Trophoblast cell (in vitro differentiated cells and primary cell): ENCODE measurements at regions not wholly inside any gene's neighbourhood (a gene's known extent, or its start where the extent isn't known, plus 50 kb on each side); places are given as distances from the start of the nearest gene placed in this dataset.

Experiments
- DNase-seq, 2 donors: peaks; one replicate each; pipeline ENCODE4 v3.0.0-alpha.2; 2016
- H2AFZ ChIP-seq: 2 replicates; pipeline ENCODE4 v1.6.1; 2013; ENCODE audit warnings: low read length, moderate library complexity, mild to moderate bottlenecking; ENCODE audit not compliant: insufficient read depth, poor library complexity
- H2AK5ac ChIP-seq: 2 replicates; pipeline ENCODE4 v1.6.1; 2013; ENCODE audit warnings: mild to moderate bottlenecking, low read length
- H2BK120ac ChIP-seq: 2 replicates; pipeline ENCODE4 v1.6.1; 2013; ENCODE audit warnings: low read length, mild to moderate bottlenecking, moderate library complexity; ENCODE audit not compliant: insufficient read depth, poor library complexity
- H2BK12ac ChIP-seq: 2 replicates; pipeline ENCODE4 v1.6.1; 2013; ENCODE audit warnings: mild to moderate bottlenecking, low read length, moderate library complexity
- H2BK5ac ChIP-seq: 2 replicates; pipeline ENCODE4 v1.6.1; 2013; ENCODE audit warnings: low read length, low read depth, moderate library complexity, mild to moderate bottlenecking; ENCODE audit not compliant: poor library complexity
- H3K14ac ChIP-seq: 2 replicates; pipeline ENCODE4 v1.6.1; 2013; ENCODE audit warnings: mild to moderate bottlenecking, low read length
- H3K18ac ChIP-seq: 2 replicates; pipeline ENCODE4 v1.6.1; 2013; ENCODE audit warnings: mild to moderate bottlenecking, low read length
- H3K23ac ChIP-seq: 2 replicates; pipeline ENCODE4 v1.6.1; 2013; ENCODE audit warnings: low read length
- H3K27ac ChIP-seq: 2 replicates; pipeline ENCODE4 v1.5.1; 2013; ENCODE audit warnings: low read depth, mild to moderate bottlenecking, inconsistent platforms, low read length, moderate library complexity
- H3K27me3 ChIP-seq: 2 replicates; pipeline ENCODE4 v1.6.1; 2013; ENCODE audit warnings: inconsistent platforms, mild to moderate bottlenecking, low read length, moderate library complexity; ENCODE audit not compliant: insufficient read depth
- H3K36me3 ChIP-seq, 2 experiments: 1 replicate in 1 of 2; 2 replicates in 1 of 2; pipeline ENCODE4 v1.6.1; 2013; ENCODE audit warnings: low read length in 2 of 2, mild to moderate bottlenecking in 2 of 2, moderate library complexity in 1 of 2; ENCODE audit not compliant: insufficient read depth in 2 of 2, control insufficient read depth in 1 of 2
- H3K4ac ChIP-seq: 2 replicates; pipeline ENCODE4 v1.6.1; 2013; ENCODE audit warnings: low read depth, mild to moderate bottlenecking, low read length, moderate library complexity
- H3K4me1 ChIP-seq, 2 experiments: 1 replicate in 1 of 2; 2 replicates in 1 of 2; pipeline ENCODE4 v1.6.1; 2013; ENCODE audit warnings: low read length in 2 of 2, mild to moderate bottlenecking in 2 of 2, moderate library complexity in 1 of 2; ENCODE audit not compliant: insufficient read depth in 2 of 2, control insufficient read depth in 1 of 2
- H3K4me2 ChIP-seq: 2 replicates; pipeline ENCODE4 v1.6.1; 2013; ENCODE audit warnings: inconsistent platforms, mild to moderate bottlenecking, low read length, moderate library complexity
- H3K4me3 ChIP-seq: 2 replicates; pipeline ENCODE4 v1.5.1; 2013; ENCODE audit warnings: mild to moderate bottlenecking, low read depth, low read length, inconsistent platforms
- H3K79me1 ChIP-seq: one replicate; pipeline ENCODE4 v1.6.1; 2013; ENCODE audit warnings: low read length
- H3K79me2 ChIP-seq: 2 replicates; pipeline ENCODE4 v1.6.1; 2013; ENCODE audit warnings: low read length, mild to moderate bottlenecking; ENCODE audit not compliant: control insufficient read depth, insufficient read depth, poor library complexity
- H3K9ac ChIP-seq: 2 replicates; pipeline ENCODE4 v1.6.1; 2013; ENCODE audit warnings: mild to moderate bottlenecking, low read length
- H3K9me3 ChIP-seq: 2 replicates; pipeline ENCODE4 v1.6.1; 2013; ENCODE audit warnings: low read depth, mild to moderate bottlenecking, control low read depth, inconsistent platforms, low read length; ENCODE audit not compliant: insufficient read depth
- H4K12ac ChIP-seq: 2 replicates; pipeline ENCODE4 v1.6.1; 2013; ENCODE audit warnings: low read depth, mild to moderate bottlenecking, low read length, moderate library complexity
- H4K8ac ChIP-seq: 2 replicates; pipeline ENCODE4 v1.6.1; 2013; ENCODE audit warnings: low read depth, mild to moderate bottlenecking, low read length, moderate library complexity
- H4K91ac ChIP-seq: one replicate; pipeline ENCODE4 v1.6.1; 2013; ENCODE audit warnings: low read depth, mild to moderate bottlenecking, low read length, moderate library complexity
- WGBS: extraction: QIAGEN DNeasy Blood & Tissue Kit; methylation state at CpG from one replicate; pipeline ENCODE4 v1.1.7; 2013; ENCODE audit warnings: missing lambda C conversion rate; ENCODE audit not compliant: insufficient read length, insufficient coverage; ENCODE audit errors: extremely low coverage; 5-methylcytosine and 5-hydroxymethylcytosine counted together

DNA sequence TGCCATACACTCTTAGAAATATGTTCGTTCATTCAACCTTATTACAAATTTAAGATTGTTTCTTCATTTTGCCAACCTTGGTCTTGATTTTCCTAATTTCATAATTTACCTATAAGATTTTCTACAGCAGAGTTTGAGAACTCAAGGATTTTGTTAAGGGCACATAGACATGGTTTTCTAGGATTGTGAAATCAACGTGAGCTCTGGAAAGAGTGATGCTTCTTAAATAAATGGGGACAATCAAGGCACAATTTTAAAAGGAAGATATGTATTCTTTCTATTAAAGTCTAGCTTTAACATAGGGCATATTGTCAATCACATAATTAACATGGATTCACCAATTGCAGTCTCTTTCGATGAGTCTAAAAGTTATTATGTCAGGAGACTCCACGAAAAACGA is 174.2 kb upstream of the PHF14 start:
- H3K4ac ChIP-seq, result no peak overlapping the region
- no peaks in the 10 kb centered on the region for H3K27me3 ChIP-seq
- H3K4me2 ChIP-seq, result no peak overlapping the region
- H3K79me2 ChIP-seq, result no peaks in the 10 kb centered on the region
- no peak overlapping the region for H4K91ac ChIP-seq
- no peak overlapping the region for H4K8ac ChIP-seq
- no peak overlapping the region for H3K4me3 ChIP-seq
- H3K4me1 ChIP-seq, result no peaks in the 10 kb centered on the region
- no CpG with 5 or more reads among the region's 5 CpGs for WGBS
- DNase-seq, result no peak
- H3K23ac ChIP-seq, result no peak overlapping the region
- H2AFZ ChIP-seq, result no peak overlapping the region
- H3K18ac ChIP-seq, result no peak overlapping the region
- H3K9ac ChIP-seq, result no peak overlapping the region
- H2AK5ac ChIP-seq, result no peak overlapping the region
- no peak overlapping the region for H2BK12ac ChIP-seq
- H2BK120ac ChIP-seq, result no peak overlapping the region
- H4K12ac ChIP-seq, result no peak overlapping the region
- H3K79me1 ChIP-seq, result no peaks in the 10 kb centered on the region
- H2BK5ac ChIP-seq, result no peak overlapping the region
- H3K14ac ChIP-seq, result no peak overlapping the region
- H3K27ac ChIP-seq, result no peak overlapping the region
- no peaks in the 10 kb centered on the region for H3K9me3 ChIP-seq
- no peaks in the 10 kb centered on the region for H3K36me3 ChIP-seq

DNA sequence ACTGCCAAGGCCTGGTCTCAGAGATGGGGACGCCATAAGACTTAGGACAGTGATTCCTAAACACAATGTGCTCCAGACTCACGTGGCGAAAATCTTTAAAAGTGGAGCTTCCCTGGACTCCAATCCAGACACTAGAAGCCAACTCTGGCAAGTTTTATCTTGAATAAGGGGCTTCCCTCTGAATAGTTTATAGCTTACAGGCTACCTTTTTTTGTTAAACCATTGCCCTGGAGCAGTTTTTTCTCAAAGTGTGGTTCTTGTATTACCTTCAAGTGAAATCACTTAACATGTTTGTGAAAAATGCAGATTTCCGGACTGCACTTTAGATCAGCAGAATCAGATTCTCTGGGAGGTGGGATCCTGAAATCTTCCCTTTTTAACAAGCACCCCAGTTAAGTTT is 171.7 kb upstream of the PHF14 start:
- H2AFZ ChIP-seq, result no peak overlapping the region
- peak overlapping the region; percentile 22 for H2BK12ac ChIP-seq
- H3K4me3 ChIP-seq, result no peak overlapping the region
- H2BK5ac ChIP-seq, result no peak overlapping the region
- no peaks in the 10 kb centered on the region for H3K79me1 ChIP-seq
- H3K23ac ChIP-seq, result no peak overlapping the region
- H3K9ac ChIP-seq, result no peak overlapping the region
- H3K9me3 ChIP-seq, result no peaks in the 10 kb centered on the region
- no peaks in the 10 kb centered on the region for H3K27me3 ChIP-seq
- no peak overlapping the region for H4K8ac ChIP-seq
- H4K12ac ChIP-seq, result no peak overlapping the region
- WGBS, result no CpG with 5 or more reads among the region's 4 CpGs
- H3K18ac ChIP-seq, result no peak overlapping the region
- H4K91ac ChIP-seq, result no peak overlapping the region
- H3K27ac ChIP-seq, result no peak overlapping the region
- H3K4me1 ChIP-seq, result no peaks in the 10 kb centered on the region
- H3K4me2 ChIP-seq, result no peak overlapping the region
- H2BK120ac ChIP-seq, result no peak overlapping the region
- no peak overlapping the region for H3K14ac ChIP-seq
- no peaks in the 10 kb centered on the region for H3K36me3 ChIP-seq
- no peak overlapping the region for H3K4ac ChIP-seq
- H3K79me2 ChIP-seq, result no peaks in the 10 kb centered on the region
- DNase-seq, result no peak
- no peak overlapping the region for H2AK5ac ChIP-seq

DNA sequence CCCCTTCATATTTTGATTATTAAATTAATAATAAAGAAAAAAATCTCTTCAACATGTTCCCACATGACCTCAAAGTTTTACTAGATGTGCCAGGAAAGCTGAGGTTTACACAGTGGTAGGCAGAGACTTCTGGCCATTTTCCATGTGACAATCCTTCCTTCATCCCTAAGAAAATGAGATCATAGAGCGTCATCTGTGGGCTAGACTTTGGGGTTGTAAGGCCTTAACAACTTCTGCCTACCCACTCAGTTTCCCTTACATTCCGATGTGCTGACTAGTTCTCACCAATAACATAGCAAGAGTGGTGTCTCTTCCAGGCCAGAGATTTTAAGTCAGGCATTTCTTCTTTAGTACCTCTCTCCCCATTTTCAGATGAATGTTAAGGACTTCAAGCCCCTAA is 171.1 kb upstream of the PHF14 start:
- H3K4ac ChIP-seq, result no peak overlapping the region
- H2AK5ac ChIP-seq, result no peak overlapping the region
- no peak overlapping the region for H4K12ac ChIP-seq
- no peaks in the 10 kb centered on the region for H3K36me3 ChIP-seq
- no peak overlapping the region for H3K14ac ChIP-seq
- no peak overlapping the region for H2BK12ac ChIP-seq
- no peak overlapping the region for H2BK120ac ChIP-seq
- WGBS, result no CpG with 5 or more reads among the region's 2 CpGs
- no peak overlapping the region for H3K4me2 ChIP-seq
- H4K91ac ChIP-seq, result no peak overlapping the region
- DNase-seq, result no peak
- no peak overlapping the region for H2BK5ac ChIP-seq
- H3K79me2 ChIP-seq, result no peaks in the 10 kb centered on the region
- no peaks in the 10 kb centered on the region for H3K4me1 ChIP-seq
- H3K23ac ChIP-seq, result no peak overlapping the region
- no peak overlapping the region for H4K8ac ChIP-seq
- H3K4me3 ChIP-seq, result no peak overlapping the region
- no peaks in the 10 kb centered on the region for H3K27me3 ChIP-seq
- H3K27ac ChIP-seq, result no peak overlapping the region
- H3K9ac ChIP-seq, result no peak overlapping the region
- H3K9me3 ChIP-seq, result no peaks in the 10 kb centered on the region
- H3K18ac ChIP-seq, result no peak overlapping the region
- no peak overlapping the region for H2AFZ ChIP-seq
- no peaks in the 10 kb centered on the region for H3K79me1 ChIP-seq

DNA sequence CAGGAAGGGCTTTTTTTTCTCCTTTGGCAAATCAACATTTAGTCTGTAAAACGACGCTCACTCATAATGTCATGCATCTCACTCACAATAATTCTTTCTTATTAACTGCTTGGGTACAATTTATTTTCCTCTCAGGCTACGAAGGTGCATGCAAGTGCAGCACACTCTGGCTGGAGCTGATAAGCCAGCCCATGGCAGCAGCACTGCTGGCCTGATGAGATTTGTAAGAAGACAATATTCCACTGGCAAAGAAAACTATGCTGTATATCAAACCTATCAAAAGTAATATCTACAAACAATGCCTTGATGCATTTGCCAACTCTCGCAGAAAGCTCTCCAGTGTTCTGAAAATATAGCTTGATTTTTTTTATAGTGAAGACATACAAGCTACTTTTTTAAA is 170.0 kb upstream of the PHF14 start:
- Histone ChIP-seq H2BK5ac (no peak overlapping the region), H3K9ac (no peak overlapping the region), H4K91ac (no peak overlapping the region), H3K4me1 (no peaks in the 10 kb centered on the region), H3K14ac (no peak overlapping the region), H3K4ac (no peak overlapping the region), H2AFZ (no peak overlapping the region), H2BK120ac (no peak overlapping the region), H3K23ac (no peak overlapping the region), H2AK5ac (no peak overlapping the region), H2BK12ac (no peak overlapping the region), H3K27ac (no peak overlapping the region), H3K9me3 (no peaks in the 10 kb centered on the region), H3K4me3 (no peak overlapping the region), H4K8ac (no peak overlapping the region), H3K27me3 (no peaks in the 10 kb centered on the region), H4K12ac (no peak overlapping the region), H3K79me2 (no peaks in the 10 kb centered on the region), H3K79me1 (no peaks in the 10 kb centered on the region), H3K4me2 (no peak overlapping the region), H3K36me3 (no peaks in the 10 kb centered on the region), H3K18ac (no peak overlapping the region)
- no CpG with 5 or more reads among the region's 4 CpGs for WGBS
- DNase-seq, result no peak
